Ecto neural progenitor cell (in vitro differentiated cells): ENCODE measurements at regions not wholly inside any gene's neighbourhood (a gene's known extent, or its start where the extent isn't known, plus 50 kb on each side); places are given as distances from the start of the nearest gene placed in this dataset.

ENCODE experiments used
- DNase-seq: peaks from one replicate; pipeline ENCODE4 v3.0.0-alpha.2; 2018; ENCODE audit warnings: low spot score

GRCh38 chr15:93239591-93239990 is 150.6 kb upstream of the RGMA start:
- DNase-seq = no peak

- DNase-seq = no peak
These were observed 149.6 kb upstream of the RGMA start for GRCh38 chr15:93238641-93239040.

- no peak for DNase-seq
These were observed 147.1 kb upstream of the RGMA start for GRCh38 chr15:93235926-93236780.

DNA sequence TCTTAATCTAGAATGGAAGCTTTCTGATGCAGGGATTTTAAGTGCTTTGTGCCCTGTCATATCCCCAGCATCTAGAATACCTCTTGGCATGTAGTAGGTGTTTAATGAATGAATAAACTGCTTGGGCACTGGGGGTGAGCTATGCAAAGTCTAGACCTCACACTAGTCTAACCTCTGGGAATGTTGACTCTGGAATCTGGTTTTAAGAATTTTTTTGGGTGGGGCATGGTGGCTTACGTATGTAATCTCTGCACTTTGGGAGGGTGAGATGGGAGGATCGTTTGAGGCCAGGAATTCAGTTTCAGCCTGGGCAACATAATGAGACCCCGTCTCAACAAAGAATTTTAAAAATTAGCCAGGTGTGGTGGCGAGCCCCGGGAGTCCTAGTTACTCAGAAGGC is 146.3 kb upstream of the RGMA start:
- no peak for DNase-seq

- DNase-seq = no peak
These were observed 144.7 kb upstream of the RGMA start for GRCh38 chr15:93233710-93234109.

GRCh38 chr15:93232845-93233244 is 143.8 kb upstream of the RGMA start:
- DNase-seq = no peak

GRCh38 chr15:93231994-93232393 is 143.0 kb upstream of the RGMA start:
- no peak for DNase-seq

- no peak for DNase-seq
These were observed 142.4 kb upstream of the RGMA start for GRCh38 chr15:93231261-93231925.

GRCh38 chr15:93228546-93228945 is 139.5 kb upstream of the RGMA start:
- no peak for DNase-seq

DNA sequence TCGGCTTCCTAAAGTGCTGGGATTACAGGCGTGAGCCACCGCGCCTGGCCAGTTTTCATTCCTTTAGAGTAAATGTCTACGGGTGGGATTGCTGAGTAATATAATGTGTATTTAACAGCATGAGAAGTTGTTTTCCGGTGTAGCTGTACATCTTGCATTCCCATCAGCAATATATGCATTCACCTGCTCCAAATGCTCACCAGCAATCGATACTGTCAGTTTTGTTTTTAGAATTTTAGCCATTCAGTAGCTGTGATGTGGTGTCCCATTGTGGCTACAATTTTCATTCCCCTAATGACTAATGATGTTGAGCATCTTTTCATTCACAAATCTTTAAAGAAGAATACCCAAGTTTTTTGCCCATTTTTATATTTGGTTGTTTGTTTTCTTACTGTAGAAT is 134.8 kb upstream of the RGMA start:
- DNase-seq = no peak

- DNase-seq = no peak
These were observed 132.7 kb upstream of the RGMA start for GRCh38 chr15:93221759-93222158.

DNA sequence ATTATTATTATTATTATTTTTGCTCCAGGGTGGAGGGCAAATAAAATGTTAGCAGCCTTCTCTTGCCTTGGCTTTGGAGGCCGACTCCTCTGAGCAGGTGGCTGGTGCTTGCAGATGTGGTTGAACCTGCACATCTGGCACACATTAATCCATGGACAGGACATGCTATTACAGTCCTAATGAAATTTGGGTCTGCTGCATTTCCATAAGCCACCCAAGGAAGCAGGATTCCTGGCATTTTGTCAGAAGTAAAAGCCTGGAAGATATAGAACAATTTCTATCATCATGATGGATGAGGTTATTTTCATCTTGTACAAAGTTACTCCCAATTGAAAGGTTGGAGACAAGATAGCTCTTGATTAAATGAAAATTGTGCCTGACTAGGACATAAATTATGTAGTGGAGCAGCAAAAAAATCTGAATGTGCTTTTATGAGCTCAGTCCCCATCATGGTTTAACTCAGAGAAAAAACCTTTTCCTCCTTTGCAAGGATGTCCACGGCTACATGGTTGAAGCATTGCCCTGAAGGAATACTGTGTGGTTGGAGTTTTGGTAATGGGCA is 130.9 kb upstream of the RGMA start:
- no peak for DNase-seq

GRCh38 chr15:93217343-93217742 is 128.3 kb upstream of the RGMA start:
- DNase-seq = no peak

DNA sequence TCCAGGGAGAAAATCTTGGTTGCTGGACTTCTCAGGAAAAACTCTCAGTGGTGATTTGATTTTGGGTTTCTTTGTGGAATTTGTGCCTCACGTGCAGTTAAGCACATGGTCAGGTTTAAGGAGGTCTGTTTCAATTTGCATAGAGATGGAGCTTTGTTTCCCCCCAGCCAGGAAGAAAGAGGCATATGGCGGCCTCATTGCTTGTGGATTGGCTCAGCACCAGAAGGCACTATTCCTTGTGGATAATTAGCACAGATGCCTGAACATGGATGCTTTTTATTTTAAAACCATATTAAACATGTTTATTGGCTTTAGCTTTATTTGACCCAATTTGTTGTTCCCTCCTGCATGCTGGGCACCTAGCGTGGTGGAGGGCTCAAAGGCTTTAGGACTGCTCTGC is 125.1 kb upstream of the RGMA start:
- no peak for DNase-seq

GRCh38 chr15:93213281-93213680 is 124.3 kb upstream of the RGMA start:
- no peak for DNase-seq

- no peak for DNase-seq
These were observed 123.6 kb upstream of the RGMA start for GRCh38 chr15:93212578-93212977.

DNA sequence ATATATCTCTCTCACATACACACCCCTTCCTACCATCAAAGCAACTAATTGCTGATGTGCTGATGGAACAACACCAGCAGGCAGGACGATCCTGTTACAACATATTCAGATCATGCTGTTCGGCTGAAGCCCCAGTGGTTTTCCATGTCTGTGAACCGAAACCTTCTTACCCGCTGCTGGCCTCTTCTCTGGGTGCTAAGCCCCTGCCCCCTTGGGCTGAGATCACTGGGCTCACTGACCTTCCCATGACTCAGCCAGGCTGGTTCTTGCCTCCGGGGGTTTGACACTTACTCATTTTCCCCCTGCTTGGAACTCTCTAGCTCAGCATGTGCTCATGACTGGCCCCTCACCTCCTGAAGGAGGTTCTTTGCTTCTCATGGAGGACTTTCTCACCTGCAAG is 122.0 kb upstream of the RGMA start:
- no peak for DNase-seq

DNA sequence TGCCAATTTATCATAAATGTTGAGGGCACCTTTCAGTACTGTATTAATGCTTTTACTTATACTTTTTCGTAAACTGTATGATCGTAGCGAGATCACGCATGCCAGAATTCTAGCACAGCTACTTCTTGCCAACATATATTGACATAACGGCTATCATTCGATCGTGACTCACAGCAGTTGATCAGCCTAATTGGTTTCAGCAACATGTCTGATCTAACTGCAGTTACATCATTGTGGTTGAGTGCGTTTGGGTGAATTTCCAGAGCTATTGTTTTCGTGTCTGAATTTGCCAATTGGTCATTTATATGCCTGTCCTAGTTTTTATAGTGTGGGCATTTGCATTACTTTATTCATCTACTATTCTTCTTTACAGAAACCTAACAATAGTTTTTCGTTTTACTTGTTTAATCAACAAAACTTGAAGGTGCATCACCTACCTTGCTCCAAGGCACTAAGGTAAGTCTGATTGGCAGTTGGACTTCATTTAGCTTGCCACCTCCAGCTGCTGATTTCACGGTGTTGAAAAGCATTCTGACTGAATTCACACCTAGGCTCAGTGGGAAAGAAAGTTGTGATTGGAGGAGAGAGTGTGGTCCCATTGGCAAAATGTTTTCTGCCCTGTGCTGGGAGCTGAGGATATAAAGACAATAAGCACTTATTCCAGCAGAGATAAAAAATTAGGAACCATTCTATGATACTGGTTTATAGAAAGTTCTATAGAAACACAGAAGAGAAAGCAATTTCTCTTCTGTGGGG is 120.9 kb upstream of the RGMA start:
- no peak for DNase-seq

- no peak for DNase-seq
These were observed 117.9 kb upstream of the RGMA start for GRCh38 chr15:93206893-93207292.

DNA sequence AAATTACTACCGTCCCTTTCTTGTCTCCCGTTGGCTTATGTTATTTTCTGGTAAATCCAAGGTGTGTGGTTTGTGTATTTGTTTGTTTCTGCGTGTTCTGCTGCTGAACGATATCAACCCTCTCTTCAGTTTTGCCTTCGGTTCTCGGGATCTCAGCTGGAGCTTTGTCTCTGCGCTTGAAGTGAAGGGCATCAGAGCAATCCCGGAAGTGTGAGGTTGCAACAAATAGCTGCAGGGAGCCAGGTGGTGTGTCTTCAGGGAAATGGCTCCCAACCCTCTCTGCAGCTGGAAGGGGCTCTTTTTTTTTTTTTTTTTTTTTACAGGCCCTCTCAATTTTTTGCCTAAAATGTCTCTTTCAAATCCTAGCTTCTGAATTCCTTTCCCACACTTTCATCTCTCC is 116.4 kb upstream of the RGMA start:
- DNase-seq = no peak

DNA sequence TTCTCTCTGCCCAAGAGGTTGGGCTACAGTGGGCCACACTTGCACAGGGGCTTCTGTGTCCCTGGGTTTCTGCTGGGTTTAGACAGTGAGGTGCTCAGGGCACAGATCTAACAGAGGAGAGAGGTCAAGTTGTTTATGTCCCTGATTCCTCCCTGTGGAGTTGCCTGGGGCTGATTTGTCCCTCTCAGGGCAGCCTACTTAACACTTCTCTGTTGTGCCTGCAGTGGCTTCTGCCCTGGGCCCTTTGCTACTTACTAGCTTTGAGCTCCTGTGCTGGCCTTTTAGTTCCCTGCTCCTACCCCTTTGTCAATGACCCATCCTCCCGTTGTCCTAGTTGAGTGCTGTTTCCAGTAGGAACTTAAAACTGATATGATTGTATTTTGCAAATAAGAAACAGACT is 114.0 kb upstream of the RGMA start:
- DNase-seq = no peak

DNA sequence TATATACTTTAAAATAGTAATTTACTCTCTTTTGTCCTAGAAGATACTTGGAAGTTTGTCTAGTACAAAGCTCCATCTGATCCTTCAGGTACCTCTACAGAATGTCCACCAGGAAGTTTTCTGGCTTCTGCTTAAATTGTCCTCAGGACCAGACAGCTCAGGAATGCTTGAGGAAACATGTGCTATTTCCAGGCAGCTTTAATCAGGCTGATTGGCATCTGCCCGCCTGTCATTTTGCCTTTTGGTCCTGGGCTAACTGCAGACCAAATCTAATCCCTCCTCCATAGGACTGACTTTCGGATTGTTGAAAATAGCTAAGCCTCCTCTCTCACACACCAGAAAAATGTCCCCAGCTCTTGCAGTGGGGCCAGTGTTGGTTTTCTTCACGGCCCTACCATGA is 113.4 kb upstream of the RGMA start:
- no peak for DNase-seq

- no peak for DNase-seq
These were observed 112.9 kb upstream of the RGMA start for GRCh38 chr15:93201940-93202339.
